A549 (cell line): ENCODE measurements at regions not wholly inside any gene's neighbourhood (a gene's known extent, or its start where the extent isn't known, plus 50 kb on each side); places are given as distances from the start of the nearest gene placed in this dataset.

ENCODE experiments used
- MAFK ChIP-seq: fragments of 450-650 bp; IDR thresholded peaks from 2 replicates; pipeline ENCODE4 v1.6.1; 2014; ENCODE audit not compliant: partially characterized antibody
- POLR2A ChIP-seq: IDR thresholded peaks from 2 replicates; pipeline ENCODE4 v1.6.1; 2012; ENCODE audit warnings: mild to moderate bottlenecking, low read length

DNA sequence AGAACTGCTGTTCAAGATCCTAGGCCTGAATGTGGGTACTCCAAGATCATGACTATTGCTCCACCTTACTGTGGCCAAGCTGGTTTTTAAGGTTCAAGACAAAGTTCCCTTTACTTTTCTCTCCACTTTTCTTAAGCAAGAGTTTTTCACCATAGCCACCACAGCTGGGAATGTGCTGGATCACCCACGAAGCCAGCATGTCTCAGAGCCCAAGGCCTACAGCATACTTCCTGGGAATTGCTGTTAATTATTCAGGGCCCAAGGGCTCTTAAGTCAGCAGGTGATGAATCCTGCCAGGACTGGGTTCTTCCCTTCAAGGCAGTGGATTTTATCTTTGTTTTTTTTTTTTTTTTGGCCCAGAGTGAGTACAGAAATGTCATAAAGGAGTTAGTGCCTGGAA is 149.4 kb upstream of the TUSC1 start:
- TF ChIP-seq POLR2A (no peak), MAFK (no peak)
